T47D (cell line): ENCODE measurements at regions not wholly inside any gene's neighbourhood (a gene's known extent, or its start where the extent isn't known, plus 50 kb on each side); places are given as distances from the start of the nearest gene placed in this dataset.

Experiments used
- DNase-seq, 2 experiments: peaks; one replicate each; pipeline versions ENCODE4 v3.0.0 to v3.0.0-alpha.2; 2011 to 2012; ENCODE audit warnings: low read depth in 1 of 2, low spot score in 1 of 2
- JUND ChIP-seq: IDR thresholded peaks from 2 replicates; pipeline ENCODE4 v1.6.1; 2012; ENCODE audit warnings: low read depth
- in situ Hi-C: cut with HindIII; loops from 2 replicates; pipeline ENCODE4 v1.10.0; 2016; ENCODE audit warnings: low sequenced_read_pairs, low pct_unique_long_range_greater_than_20kb

- in situ Hi-C loops, result no loop called here
- no peak for DNase-seq
- TF ChIP-seq JUND, result no peak
These were observed 94.6 kb upstream of the LGALSL start for GRCh38 chr2:64359171-64359891.

GRCh38 chr2:64359892-64360657 lies 93.9 kb upstream of the LGALSL start:
- peak; percentile 6 to 28 for DNase-seq
- TF ChIP-seq JUND, result no peak
- in situ Hi-C loops, result no loop called here

- TF ChIP-seq JUND, result no peak
- no peak for DNase-seq
- in situ Hi-C loops, result no loop called here
These were observed 92.6 kb upstream of the LGALSL start for GRCh38 chr2:64361151-64361938.

- peak in 1 of 2 experiments; percentile 48 for DNase-seq
- in situ Hi-C loops, result no loop called here
- TF ChIP-seq JUND, result no peak
These were observed 91.4 kb upstream of the LGALSL start for GRCh38 chr2:64362562-64363026.

- no peak for TF ChIP-seq JUND
- DNase-seq, result peak in 1 of 2 experiments; percentile 6
- in situ Hi-C loops, result no loop called here
These were observed 90.8 kb upstream of the LGALSL start for GRCh38 chr2:64363140-64363539.

- no peak for DNase-seq
- no peak for TF ChIP-seq JUND
- in situ Hi-C loops, result no loop called here
These were observed 90.1 kb upstream of the LGALSL start for GRCh38 chr2:64363848-64364247.

- in situ Hi-C loops, result no loop called here
- no peak for DNase-seq
- no peak for TF ChIP-seq JUND
These were observed 86.3 kb upstream of the LGALSL start for GRCh38 chr2:64367444-64368232.

- no peak for DNase-seq
- in situ Hi-C loops, result no loop called here
- TF ChIP-seq JUND, result no peak
These were observed 84.3 kb upstream of the LGALSL start for GRCh38 chr2:64369706-64370105.

GRCh38 chr2:64371727-64372126 lies 82.2 kb upstream of the LGALSL start:
- no peak for TF ChIP-seq JUND
- in situ Hi-C loops, result no loop called here
- no peak for DNase-seq

- in situ Hi-C loops, result no loop called here
- no peak for TF ChIP-seq JUND
- no peak for DNase-seq
These were observed 79.3 kb upstream of the LGALSL start for GRCh38 chr2:64374686-64375085.

GRCh38 chr2:64376926-64377325 lies 77.0 kb upstream of the LGALSL start:
- no peak for DNase-seq
- in situ Hi-C loops, result no loop called here
- no peak for TF ChIP-seq JUND

- DNase-seq, result no peak
- in situ Hi-C loops, result no loop called here
- TF ChIP-seq JUND, result no peak
These were observed 74.8 kb upstream of the LGALSL start for GRCh38 chr2:64379186-64379585.
